Cardiac muscle cell (in vitro differentiated cells and primary cell): ENCODE measurements at regions not wholly inside any gene's neighbourhood (a gene's known extent, or its start where the extent isn't known, plus 50 kb on each side); places are given as distances from the start of the nearest gene placed in this dataset.
"Not testable (repeated sequence)": the region's sequence is repeated elsewhere in the genome, so short reads cannot be mapped to it uniquely, and the experiment has no call there.

Source experiments
- DNase-seq, 2 donors: peaks; one replicate each; pipeline versions ENCODE4 v3.0.0 to v3.0.0-alpha.2; 2010 to 2017; ENCODE audit warnings: low read depth in 1 of 2, low spot score in 1 of 2
- H3K27ac ChIP-seq: fragments of 200-600 bp; sonication (generic); 2 replicates; pipeline ENCODE4 v1.5.1; 2016
- H3K27me3 ChIP-seq: fragments of 200-600 bp; sonication (generic); 2 replicates; pipeline ENCODE4 v1.6.0; 2016; ENCODE audit warnings: control low read depth
- H3K36me3 ChIP-seq: fragments of 200-600 bp; sonication (generic); 2 replicates; pipeline ENCODE4 v1.5.1; 2016; ENCODE audit warnings: control low read depth
- H3K4me1 ChIP-seq: fragments of 200-600 bp; sonication (generic); 2 replicates; pipeline ENCODE4 v1.8.1; 2017; ENCODE audit warnings: low read depth, mild to moderate bottlenecking, mixed run types
- H3K4me3 ChIP-seq: fragments of 200-600 bp; sonication (generic); 2 replicates; pipeline ENCODE4 v1.5.1; 2016; ENCODE audit warnings: mild to moderate bottlenecking
- H3K9me3 ChIP-seq: fragments of 200-600 bp; sonication (generic); 2 replicates; pipeline ENCODE4 v1.5.1; 2017; ENCODE audit warnings: low read depth, mild to moderate bottlenecking, control low read depth
- CTCF ChIP-seq: IDR thresholded peaks from 2 replicates; pipeline ENCODE4 v1.5.1; 2012; ENCODE audit warnings: low read depth, mild to moderate bottlenecking, low read length

DNA sequence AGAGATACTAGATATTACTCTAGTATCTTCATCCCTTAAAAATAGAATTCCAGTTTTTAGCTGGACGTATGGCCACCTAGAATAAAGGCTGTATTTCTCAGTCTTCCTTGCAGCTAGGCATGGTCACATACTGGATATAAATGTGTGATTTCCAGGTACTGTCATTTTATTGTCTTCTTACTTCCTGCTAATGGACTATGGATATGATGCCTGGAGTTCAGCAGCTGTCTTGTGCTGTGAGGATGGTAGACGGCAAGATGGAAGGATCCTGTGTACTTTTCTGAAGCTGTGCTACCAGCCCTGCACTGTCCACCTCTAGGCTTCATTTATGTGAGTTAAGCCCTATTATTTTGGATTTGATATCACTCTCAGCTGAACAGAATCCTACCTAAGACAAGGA lies 83.4 kb downstream of the EBLN2 start:
- no peak overlapping the region for H3K27ac ChIP-seq
- TF ChIP-seq CTCF: no peak
- H3K4me1 ChIP-seq: peaks cover 5% of the 10 kb centered on the region
- no peak overlapping the region for H3K4me3 ChIP-seq
- H3K9me3 ChIP-seq: no peaks in the 10 kb centered on the region
- no peaks in the 10 kb centered on the region for H3K36me3 ChIP-seq
- no peaks in the 10 kb centered on the region for H3K27me3 ChIP-seq
- no peak for DNase-seq

- H3K36me3 ChIP-seq, DNase-seq, H3K4me1 ChIP-seq, H3K4me3 ChIP-seq, H3K27ac ChIP-seq, H3K9me3 ChIP-seq, H3K27me3 ChIP-seq: not testable (repeated sequence)
Measured at GRCh38 chr3:73147479-73147878, 86.0 kb downstream of the EBLN2 start.

GRCh38 chr3:73148206-73148605 lies 86.7 kb downstream of the EBLN2 start:
- H3K36me3 ChIP-seq: no peaks in the 10 kb centered on the region
- H3K4me1 ChIP-seq: peaks cover 5% of the 10 kb centered on the region
- no peak for DNase-seq
- TF ChIP-seq CTCF: no peak
- H3K27me3 ChIP-seq: no peaks in the 10 kb centered on the region
- H3K4me3 ChIP-seq: no peak overlapping the region
- no peaks in the 10 kb centered on the region for H3K9me3 ChIP-seq
- H3K27ac ChIP-seq: no peak overlapping the region

- Histone ChIP-seq H3K4me3 (no peak overlapping the region), H3K36me3 (no peaks in the 10 kb centered on the region), H3K4me1 (peaks cover 5% of the 10 kb centered on the region), H3K9me3 (no peaks in the 10 kb centered on the region), H3K27ac (no peak overlapping the region), H3K27me3 (no peaks in the 10 kb centered on the region)
- no peak for TF ChIP-seq CTCF
- no peak for DNase-seq
Measured at GRCh38 chr3:73148682-73149081, 87.2 kb downstream of the EBLN2 start.

DNA sequence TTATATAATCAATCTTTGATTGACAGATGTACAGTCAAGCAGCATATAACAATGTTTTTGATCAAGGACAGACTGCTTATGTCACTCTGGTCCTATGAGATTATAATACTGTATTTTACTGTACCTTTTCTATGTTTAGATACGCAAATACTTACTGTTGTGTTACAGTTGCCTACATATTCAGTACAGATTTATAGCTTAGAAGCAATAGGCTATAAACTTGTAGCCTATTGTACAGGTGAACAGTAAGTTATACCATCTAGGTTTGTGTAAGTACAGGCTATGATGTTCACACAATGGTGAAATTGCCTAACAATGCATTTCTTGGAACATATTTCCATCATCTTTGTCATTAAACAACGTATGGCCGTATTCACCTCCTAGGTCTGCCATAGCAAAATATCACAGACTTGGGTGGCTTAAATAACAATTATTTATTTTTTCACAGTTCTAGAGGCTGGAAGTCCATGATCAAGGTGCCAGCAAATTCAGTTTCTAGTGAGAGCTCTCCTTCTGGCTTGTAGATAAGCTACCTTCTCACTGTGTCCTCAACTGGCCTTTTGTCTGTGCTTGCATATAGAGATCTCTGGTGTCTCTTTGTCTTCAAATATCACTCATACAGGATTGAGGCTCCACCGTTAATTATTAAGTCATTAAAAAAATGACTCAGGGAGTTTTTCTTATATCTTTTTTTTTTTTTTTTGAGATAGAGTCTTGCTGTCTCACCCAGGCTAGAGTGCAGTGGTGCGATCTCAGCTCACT lies 89.1 kb downstream of the EBLN2 start:
- H3K27me3 ChIP-seq: no peaks in the 10 kb centered on the region
- no peak overlapping the region for H3K4me3 ChIP-seq
- no peaks in the 10 kb centered on the region for H3K9me3 ChIP-seq
- H3K36me3 ChIP-seq: no peaks in the 10 kb centered on the region
- no peak overlapping the region for H3K27ac ChIP-seq
- H3K4me1 ChIP-seq: peaks cover 5% of the 10 kb centered on the region
- no peak for DNase-seq
- TF ChIP-seq CTCF: no peak

DNA sequence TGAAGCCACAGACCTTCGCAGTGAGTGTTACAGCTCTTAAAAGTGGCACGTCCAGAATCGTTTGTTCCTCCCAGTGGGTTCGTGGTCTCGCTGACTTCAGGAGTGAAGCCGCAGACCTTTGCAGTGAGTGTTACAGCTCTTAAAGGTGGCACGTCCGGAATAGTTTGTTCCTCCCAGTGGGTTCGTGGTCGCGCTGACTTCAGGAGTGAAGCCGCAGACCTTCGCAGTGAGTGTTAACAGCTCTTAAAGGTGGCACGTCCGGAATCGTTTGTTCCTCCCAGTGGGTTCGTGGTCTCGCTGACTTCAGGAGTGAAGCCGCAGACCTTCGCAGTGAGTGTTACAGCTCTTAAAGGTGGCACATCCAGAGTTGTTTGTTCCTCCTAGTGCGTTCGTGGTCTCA lies 91.1 kb downstream of the EBLN2 start:
- H3K9me3 ChIP-seq, H3K27ac ChIP-seq, H3K36me3 ChIP-seq, H3K27me3 ChIP-seq, H3K4me1 ChIP-seq, H3K4me3 ChIP-seq, DNase-seq: not testable (repeated sequence)

GRCh38 chr3:73153057-73153456 lies 91.6 kb downstream of the EBLN2 start:
- H3K9me3 ChIP-seq, H3K27me3 ChIP-seq, H3K36me3 ChIP-seq, DNase-seq, H3K4me1 ChIP-seq, H3K27ac ChIP-seq, H3K4me3 ChIP-seq: not testable (repeated sequence)

- H3K4me3 ChIP-seq, H3K9me3 ChIP-seq: not testable (repeated sequence)
Measured at GRCh38 chr3:73154261-73154660, 92.8 kb downstream of the EBLN2 start.

GRCh38 chr3:73155441-73155840 lies 94.0 kb downstream of the EBLN2 start:
- H3K27ac ChIP-seq, H3K27me3 ChIP-seq, H3K4me1 ChIP-seq, DNase-seq, H3K9me3 ChIP-seq, H3K4me3 ChIP-seq, H3K36me3 ChIP-seq: not testable (repeated sequence)

More at GRCh38 chr3:73154261-73154660, 92.8 kb downstream of the EBLN2 start:
- H3K4me1 ChIP-seq, H3K27ac ChIP-seq, DNase-seq, H3K36me3 ChIP-seq, H3K27me3 ChIP-seq: not testable (repeated sequence)
